Fibroblast of mammary gland (primary cell): ENCODE measurements at regions not wholly inside any gene's neighbourhood (a gene's known extent, or its start where the extent isn't known, plus 50 kb on each side); places are given as distances from the start of the nearest gene placed in this dataset.
A peak's percentile ranks its signal among the peaks of the same experiment; 100 is the strongest.

Source experiments
- DNase-seq: peaks from one replicate; pipeline ENCODE4 v3.0.0-alpha.2; 2010; ENCODE audit warnings: low read depth
- H3K4me3 ChIP-seq: 2 replicates; pipeline ENCODE4 v1.5.1; 2011; ENCODE audit warnings: low read depth, mild to moderate bottlenecking, low read length, moderate library complexity; ENCODE audit not compliant: control insufficient read depth
- TF ChIP-seq, protein P1 (sequence below): conservative IDR thresholded peaks from 2 replicates; pipeline ENCODE4 v1.5.1; 2011; ENCODE audit warnings: low read depth, low read length, inconsistent platforms; ENCODE audit not compliant: control insufficient read depth, insufficient read depth

DNA sequence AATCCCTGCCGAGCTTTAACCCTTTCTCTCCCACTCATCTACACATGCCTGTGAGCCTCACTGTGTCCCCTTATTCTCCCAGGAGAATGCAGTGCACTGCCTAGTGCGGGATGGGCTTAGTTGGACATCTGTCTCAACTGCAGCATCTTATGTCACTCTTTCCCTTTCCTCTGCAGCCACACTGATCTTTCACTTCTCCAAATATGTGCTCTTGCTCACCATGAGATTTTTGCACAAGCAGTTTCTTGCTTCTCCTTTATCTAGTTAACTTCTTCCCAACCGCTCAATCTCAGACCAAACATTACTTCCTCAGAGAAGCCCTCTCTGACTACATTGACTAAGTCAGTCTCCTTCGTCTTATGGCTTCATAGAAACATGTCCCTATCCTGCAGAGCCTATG lies 292.3 kb downstream of the KBTBD8 start:
- TF ChIP-seq, protein P1, sequence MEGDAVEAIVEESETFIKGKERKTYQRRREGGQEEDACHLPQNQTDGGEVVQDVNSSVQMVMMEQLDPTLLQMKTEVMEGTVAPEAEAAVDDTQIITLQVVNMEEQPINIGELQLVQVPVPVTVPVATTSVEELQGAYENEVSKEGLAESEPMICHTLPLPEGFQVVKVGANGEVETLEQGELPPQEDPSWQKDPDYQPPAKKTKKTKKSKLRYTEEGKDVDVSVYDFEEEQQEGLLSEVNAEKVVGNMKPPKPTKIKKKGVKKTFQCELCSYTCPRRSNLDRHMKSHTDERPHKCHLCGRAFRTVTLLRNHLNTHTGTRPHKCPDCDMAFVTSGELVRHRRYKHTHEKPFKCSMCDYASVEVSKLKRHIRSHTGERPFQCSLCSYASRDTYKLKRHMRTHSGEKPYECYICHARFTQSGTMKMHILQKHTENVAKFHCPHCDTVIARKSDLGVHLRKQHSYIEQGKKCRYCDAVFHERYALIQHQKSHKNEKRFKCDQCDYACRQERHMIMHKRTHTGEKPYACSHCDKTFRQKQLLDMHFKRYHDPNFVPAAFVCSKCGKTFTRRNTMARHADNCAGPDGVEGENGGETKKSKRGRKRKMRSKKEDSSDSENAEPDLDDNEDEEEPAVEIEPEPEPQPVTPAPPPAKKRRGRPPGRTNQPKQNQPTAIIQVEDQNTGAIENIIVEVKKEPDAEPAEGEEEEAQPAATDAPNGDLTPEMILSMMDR = no peak
- no peak for DNase-seq
- no peak overlapping the region for H3K4me3 ChIP-seq

DNA sequence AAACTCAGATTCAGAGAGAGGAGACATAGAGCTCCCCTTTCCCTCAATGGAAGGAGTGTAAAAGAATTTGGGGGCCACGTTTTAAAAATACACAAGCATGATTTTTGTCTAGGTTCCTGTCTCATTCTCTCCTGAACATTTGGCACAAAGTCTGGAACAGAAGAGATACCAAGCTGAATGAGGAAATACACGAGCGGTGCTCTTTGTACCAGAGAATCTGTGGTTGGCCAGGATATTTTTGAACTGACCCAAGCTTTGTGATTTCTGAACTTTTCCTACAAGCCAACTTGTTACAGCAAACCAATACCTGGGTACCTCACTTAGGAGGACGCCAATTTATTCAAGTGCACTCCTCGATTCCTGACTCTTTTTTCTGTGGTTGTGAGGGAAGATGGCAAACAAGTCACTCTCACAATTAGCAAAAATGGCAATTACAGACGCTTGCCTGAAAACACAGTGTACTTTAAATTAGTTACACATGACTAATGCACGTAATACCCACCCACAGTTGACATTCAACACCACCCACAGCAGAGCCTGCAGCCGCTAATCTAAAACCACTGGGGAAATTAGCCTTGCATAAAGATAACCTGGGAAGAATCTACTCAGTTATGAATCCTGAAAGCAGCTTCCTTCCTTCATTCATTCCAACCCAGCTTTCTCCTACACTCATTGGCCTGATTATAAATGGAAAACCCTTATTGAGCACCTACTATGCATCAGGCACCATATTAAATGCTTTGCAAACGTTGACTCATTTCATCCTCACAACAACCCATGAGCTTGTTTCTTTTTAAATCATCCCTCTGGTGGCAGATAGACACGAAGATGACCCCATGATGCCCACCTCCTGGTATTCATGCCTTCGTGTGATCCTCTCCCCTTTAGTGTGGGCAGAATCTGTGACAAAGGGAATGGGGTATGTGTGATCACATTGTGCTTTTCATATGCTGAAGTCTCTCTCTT lies 293.5 kb downstream of the KBTBD8 start:
- H3K4me3 ChIP-seq = no peak overlapping the region

DNA sequence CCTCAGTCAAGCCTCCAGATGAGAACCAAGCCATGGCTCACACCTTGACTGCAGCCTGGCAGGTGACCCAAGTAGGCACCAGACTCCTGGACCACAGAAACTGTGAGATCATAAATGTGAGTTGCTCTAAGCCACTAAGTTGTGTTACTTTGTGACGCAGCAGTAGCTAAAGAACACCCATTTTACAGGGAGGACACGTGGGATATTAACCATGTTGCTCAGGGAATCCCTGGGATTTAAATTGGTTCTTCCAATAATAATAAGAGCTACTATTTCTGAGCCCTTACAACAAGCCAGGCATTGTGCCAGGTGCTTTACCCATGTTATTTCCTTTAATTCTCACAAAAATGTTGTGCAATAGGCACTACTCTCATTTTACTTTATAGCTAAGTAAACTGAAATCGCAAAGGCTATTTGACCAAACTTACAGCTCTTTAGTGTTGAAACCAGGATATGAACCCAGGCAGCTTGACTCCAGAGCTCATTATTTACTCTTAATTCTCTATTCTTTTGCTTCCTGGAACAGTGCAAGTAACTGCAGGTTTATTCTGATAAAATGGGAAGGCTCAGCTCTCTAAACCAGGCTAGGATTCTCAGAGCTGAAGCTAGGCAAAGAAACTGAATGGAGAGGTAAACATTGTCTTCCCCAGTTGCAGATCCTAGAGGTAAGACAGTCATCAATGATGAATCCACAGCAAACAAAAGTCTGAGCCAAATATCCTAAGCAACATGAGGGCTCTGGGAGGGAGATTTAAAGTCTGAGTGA lies 294.4 kb downstream of the KBTBD8 start:
- H3K4me3 ChIP-seq = no peak overlapping the region
- peak; percentile 12 for DNase-seq
- TF ChIP-seq, protein P1 = no peak

More for the DNA sequence above, 293.5 kb downstream of the KBTBD8 start:
- TF ChIP-seq, protein P1 = no peak
- DNase-seq = peak; percentile 4

DNA sequence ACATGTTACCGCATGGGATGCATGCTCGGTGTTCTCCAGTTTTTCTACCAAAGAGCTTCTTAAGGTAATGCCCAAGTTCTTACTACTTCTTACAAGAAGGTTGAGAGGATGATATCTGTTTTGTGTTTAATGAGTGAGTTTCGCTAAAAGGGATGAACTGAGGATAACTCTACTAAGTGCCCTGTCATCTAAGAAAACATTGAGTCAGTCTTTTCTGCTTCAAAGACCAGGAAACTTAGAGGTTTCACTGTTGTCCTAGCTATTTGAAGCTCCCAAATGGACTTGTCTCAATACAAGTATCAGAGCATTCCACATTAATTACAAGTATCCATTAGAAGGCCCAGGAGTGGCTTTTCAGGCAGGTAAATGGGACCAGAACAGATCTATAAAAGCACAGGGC lies 296.2 kb downstream of the KBTBD8 start:
- DNase-seq = no peak
- H3K4me3 ChIP-seq = no peak overlapping the region
- TF ChIP-seq, protein P1 = no peak

DNA sequence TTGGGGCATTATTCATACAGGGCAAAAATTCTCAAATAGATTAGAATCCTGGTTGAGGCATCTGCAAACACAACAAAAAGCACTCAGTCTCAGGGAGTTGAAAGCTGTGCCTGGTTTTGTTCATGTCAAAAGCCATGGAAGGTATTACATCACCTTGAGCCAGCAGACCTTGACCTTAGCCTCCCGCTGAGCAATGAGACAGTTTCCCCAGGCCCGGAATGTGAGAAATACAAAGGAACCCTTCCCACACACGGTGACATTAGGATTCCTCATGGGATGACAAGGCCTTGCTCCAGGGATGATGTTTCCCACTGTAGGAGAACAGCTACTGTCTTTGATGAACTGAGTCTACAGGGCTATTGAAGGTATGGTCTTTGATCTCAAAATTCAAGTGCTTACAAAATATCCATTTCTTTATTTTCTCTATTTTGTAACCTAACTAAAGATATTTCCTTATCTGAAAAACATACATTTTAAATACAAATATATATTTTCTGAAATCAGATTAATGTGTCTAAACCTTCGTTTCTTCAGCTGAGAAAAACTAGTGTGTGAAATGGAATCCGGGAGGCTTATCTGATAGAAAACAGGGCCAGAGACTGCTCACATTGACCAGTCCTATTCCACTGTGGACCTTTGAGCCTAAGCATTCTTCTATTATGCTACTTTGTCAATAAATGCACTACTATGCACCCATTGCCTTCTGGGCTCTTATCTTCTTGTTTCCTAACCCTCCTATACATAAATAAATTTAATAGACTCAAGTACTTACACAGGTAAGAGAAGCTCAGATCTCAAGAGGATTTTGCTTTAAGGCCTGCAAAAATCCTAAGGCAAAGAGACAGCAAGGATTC lies 298.2 kb downstream of the KBTBD8 start:
- H3K4me3 ChIP-seq = no peak overlapping the region
- TF ChIP-seq, protein P1 = no peak
- no peak for DNase-seq

DNA sequence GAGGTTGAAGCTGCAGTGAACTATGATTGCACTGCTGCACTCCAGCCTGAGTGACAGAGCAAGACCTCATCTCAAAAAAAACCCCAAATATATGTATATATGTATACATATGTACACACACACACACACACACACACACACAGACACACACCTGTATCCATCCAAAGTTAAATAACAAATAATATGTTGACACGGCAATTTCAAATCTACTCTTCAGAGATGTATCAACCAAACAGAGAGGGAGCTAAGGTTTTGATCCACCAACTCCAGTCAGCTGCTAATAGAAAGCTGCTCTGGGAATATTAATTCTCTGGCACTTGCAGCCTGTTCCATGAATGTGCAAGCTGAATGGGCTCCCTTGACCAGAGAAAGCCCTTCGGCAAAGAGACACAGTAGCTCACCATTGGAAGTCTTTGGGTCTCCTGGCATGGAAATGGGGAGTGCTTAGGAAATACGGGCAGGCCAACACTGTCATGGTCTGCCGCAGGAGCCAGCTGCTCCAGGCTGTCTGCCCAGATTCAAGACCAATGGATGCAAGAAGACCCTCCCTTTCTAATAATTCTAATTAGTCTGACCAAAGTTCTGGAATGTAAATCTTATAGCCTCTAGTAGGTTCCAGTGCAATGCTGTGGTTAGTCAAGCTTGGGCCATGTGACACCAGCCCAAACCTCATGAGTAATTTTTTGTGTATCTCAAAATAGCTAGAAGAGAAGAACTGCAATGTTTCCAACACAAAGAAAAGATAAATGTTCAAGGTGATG lies 299.8 kb downstream of the KBTBD8 start:
- DNase-seq = no peak
- H3K4me3 ChIP-seq = no peak overlapping the region
- TF ChIP-seq, protein P1 = no peak
